GM18499 (cell line): ENCODE measurements at regions not wholly inside any gene's neighbourhood (a gene's known extent, or its start where the extent isn't known, plus 50 kb on each side); places are given as distances from the start of the nearest gene placed in this dataset.

Source experiments
- ATAC-seq: cut with Tn5 transposase; IDR thresholded peaks from one replicate; pipeline ENCODE4 v1.9.1; 2021; ENCODE audit warnings: moderate number of reproducible peaks; ENCODE audit not compliant: insufficient read depth, unreplicated experiment

DNA sequence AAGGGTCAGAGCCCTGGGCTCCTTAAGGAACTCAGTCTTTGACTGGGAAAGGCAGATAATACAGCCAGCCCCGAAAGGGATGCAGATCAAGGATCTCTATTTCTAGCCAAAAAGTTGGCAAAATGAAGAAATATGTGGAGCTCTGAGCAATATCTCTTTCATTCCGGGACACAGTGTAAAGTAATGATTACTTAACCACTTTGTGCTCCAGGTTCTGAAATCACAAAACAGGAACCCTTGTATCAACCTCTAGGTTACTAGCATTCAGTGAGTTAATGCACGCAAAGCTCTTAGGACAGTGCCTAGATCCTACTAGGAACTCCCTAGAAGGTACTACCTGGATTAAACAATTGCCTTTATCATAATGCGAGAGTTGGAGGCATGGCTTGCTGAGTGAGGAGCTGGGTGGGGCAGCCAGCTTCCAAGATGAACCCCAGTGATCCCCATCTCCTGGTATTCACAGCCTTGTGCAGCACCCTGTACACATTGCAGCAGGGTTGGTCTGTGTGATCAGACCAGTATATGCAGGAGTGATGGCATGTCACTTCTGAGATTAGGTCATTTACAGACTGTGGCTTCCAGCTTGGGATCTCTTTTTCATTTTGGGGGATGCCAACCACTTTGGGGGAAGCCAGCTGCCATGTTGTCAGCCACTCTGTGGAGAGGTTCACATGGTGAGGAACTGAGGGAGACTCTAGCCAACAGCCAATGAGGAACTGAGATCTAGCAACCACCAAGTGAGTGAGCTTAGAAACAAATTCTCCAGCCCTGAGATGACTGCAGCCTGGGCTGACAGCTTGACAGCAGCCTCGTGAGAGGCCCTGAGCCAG lies 103.1 kb upstream of the SLC44A1 start:
- ATAC-seq = peak; percentile 92

DNA sequence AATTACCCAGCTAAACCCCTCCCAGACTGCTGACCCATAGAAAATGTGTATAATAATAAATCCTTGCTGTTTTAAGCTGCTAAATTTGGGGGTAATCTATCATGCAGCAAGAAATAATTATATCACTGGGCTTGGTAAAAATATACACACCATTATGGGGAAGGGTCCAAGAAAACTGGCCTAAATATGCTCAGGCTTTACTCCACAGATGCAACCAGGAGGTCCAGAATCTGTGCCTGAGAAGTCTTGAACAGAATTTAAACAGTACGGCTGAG lies 102.5 kb upstream of the SLC44A1 start:
- no peak for ATAC-seq

DNA sequence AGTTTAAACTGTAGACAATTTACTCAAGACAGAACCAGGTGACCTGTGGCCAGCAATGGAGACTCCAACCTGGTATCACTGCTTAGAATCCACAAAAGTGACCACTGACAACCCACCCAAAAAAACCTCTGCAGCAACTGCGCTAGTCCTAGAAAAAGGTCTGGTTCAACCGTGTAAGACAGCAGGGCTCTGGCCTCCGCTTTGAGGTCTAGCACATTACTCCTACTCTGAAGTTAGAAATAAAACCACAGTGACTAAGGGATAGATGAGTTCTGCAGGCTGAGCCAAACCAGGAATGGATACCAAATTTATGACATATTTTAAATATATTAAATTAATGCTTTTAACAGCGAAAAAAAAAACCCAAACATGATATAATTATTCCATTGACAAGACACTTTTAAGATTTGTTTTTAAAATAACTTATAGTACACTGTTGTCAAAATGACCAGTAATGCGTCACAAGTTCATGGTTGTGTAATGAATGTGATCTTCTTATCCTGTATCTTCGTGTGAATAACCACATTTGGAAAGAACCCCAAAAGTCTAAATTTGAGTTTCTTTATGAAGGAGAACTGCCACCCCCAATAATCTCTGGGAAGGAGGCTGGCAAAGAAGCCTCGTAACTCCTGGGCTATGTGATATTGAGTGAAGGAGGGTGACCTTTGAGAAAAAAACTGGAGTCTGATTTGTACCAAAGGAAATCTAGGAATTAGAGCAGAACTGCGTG lies 101.9 kb upstream of the SLC44A1 start:
- ATAC-seq = no peak

DNA sequence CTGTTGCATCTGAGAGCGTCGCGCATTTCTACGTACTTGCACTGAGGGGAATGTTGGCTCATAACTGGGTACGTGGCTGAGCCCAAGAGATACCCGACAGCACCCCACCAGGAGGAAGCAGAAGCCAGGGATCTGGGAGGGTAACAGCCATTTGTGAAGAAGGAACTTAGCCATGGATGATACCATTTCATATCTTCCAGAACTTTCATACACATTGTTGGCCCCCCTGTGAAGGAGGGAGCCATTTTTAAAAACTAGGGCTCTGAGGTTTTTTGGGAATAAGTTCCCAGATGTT lies 101.4 kb upstream of the SLC44A1 start:
- ATAC-seq = no peak

DNA sequence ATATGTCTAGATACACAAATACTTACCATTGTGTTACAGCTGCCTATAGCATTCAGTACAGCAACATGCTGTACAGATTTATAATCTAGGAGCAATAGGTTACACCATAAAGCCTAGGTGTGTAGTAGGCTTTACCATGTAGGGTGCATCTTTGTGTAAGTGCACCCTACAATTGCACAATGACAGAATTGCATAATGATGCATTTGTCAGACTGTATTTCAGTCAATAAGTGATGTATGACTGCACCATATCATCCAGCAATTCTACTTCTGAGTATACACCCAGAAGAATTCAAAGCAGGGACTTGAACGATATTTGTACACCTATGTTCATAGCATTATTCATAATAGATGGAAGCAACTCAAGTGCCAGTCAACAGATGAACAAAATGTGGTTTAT lies 100.4 kb upstream of the SLC44A1 start:
- ATAC-seq = no peak

DNA sequence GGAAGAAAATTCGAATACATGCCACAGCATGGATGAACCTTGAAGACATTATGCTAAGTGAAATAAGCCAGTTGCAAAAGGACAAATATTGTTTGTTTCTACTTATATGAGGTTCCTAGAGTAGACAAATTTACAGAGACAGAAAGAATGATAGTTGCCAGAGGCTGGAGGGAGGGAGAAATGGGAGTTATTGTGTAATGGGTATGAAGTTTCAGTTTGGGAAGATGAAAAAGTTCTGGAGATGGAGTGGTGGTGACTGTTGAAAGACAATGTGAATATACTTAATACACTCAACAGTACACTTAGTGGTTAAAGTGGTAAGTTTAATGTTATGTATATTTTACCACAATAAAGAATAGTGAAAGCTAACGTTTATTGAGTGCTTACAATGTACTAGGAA lies 99.6 kb upstream of the SLC44A1 start:
- ATAC-seq = no peak

DNA sequence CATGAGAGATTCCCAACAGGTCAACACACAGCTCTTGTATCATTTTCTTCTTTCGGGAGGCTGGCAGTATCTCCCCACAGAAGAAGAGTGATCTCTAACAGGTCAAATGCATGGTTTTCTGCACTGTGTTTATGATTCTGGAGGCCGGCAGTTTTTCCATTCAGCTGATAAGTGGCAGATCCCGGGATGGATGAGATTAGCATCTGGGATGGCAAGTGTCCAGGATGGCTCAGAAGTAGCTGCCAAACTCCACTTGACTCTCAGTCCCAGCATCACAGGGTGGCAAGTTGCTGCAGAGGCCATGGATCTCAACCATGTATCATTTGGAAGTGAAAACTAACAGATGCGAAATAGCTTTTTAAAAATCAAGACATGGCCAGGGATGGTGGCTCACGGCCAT lies 97.8 kb upstream of the SLC44A1 start:
- ATAC-seq = no peak

DNA sequence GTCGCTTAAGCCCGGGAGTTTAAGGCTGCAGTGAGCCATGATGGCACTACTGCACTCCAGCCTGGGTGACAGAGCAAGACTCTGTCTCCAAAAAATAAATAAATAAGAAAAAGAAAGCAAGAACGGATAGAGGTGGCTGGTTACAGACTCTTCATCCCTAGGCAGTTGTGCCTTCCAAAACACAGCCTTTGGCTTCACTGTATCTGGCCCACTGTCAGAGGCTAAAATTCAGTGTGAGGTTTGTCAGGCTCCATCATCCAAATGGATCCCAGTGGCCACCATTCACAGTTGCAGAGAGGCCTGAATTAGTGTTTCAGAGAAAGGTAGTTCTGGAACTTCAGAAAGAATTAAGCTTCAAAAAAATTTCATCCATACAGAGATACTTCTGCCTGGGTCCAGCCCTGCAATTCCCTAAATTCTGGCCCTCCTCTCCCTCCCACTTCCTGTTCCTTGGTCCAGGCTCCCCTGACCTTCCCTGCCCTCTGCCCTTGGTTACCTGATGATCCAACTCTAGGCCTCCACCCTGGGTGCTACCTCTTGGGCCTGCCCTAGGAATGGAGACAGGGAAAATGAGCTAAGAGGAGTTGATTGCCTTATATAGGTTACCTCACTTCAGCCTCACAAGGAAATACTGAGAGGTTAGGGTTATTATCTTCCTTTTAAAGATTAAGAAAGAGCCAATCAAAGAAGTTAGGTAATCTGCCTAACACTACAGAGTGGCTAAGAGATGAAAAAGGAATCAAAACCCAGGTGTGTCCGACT lies 97.2 kb upstream of the SLC44A1 start:
- ATAC-seq = no peak

DNA sequence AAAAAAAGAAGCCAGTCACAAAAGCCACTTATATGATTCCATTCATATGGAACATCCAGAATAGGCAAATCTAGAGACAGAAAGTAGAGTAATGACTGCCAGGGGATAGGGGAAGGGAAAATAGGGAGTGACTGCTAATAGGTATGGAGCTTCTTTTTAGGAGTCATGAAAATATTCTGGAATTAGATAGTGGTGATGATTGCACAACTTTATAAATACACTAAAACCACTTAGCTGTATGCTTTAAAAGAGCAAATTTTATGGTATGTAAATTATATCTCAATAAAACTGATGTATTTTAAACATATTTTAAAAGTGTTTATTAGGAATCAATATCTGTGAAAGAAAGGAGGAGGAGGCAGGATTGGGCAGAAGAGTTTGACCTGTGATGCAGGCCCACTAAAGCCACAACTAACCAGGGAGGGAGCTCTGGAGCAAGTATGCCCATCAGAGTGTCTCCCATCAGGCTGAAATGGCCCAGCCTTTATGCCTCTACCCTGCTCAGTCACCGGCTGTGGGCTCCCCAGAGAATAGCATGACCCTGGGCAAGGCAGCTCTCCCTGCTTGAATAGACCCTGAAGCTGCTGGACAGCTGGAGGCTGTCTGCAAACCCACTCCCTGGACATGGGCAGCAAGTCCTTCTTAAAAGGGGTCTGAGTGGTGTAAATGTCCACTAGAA lies 96.0 kb upstream of the SLC44A1 start:
- no peak for ATAC-seq

DNA sequence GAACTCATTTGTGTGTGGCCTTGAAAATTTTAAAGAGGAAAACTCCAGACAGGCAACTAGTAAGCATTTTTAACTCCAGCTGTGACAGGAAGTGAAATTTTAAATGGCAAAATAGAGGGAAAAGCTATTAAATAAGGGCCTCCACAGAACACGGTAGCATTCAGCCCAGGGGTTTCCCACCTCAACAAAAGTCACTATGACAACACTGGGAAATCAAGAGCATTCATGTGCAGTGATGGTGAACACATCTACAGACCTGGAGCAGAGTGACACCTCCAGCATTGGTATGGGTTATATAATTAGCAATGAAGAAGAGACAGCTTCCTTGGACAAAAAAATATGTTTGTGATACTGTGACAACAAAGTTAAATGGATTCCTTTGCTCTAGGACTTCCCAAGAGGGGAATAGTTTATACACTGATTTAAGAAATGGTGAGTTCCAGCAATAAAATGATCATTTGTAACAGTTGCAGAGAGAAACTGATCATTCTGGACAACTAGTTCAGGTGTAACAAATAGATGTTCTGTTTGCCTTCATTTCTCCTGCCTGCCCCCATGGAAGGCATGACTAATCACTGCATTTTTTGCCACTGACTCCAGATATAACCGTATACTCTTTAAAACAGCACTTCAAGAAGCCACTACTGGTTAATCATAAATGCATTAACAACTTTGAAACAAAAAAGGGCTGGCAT lies 93.3 kb upstream of the SLC44A1 start:
- ATAC-seq = no peak

DNA sequence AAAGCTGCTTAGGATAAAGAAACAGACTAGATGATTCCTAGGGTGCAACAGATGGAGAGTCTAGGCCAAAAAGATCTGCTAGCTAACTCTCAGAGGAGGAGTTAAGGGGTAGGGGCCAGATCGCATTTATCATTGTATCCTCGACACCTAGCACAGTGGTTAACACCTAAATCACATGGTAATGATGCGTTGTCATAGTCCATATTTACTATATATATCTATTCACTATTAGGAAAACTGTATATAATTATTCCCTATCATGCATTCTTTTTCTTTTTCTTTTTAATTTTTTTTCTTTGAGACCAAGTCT lies 92.8 kb upstream of the SLC44A1 start:
- ATAC-seq = no peak

DNA sequence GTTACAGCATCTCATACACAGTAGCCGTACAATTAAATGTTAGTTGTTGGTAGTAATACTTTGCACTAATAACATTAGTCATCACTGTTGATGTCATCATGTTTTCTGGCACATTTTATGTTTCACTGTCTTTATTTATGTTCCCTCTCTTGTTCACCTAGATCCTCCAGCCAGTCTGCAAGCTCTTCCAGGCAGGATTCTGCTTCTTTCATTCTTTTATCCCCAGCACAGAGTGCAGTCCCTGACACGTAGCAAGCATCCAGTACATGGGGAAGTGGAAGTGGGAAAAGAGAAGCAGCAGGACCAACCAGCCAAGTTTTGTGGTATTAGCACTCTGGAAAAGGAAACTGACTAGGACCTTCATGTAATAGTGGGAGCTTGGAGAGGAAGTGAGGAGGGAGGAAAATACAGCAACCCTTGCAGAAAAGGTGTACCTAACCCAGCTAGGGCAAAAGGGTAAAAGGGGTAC lies 89.7 kb upstream of the SLC44A1 start:
- no peak for ATAC-seq

DNA sequence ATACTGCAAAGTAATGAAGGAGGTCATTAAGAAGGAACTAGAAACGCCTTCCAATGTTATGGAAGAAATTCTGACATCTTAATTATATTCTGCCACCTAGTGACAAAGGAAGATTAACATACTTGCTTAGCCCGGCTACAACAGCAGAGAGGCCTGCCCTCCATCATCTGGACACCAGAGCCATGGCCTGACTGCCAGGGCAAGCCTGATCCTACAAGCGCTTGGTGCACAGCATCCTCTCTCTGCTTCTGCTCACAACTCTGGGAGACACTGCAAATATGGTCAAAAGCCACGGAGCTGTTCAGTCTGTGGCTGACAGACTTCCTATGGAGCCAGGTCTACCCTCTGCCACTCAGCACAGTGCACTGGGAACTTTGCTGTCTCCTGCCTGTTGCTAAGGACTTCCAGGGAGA lies 87.3 kb upstream of the SLC44A1 start:
- ATAC-seq = no peak

DNA sequence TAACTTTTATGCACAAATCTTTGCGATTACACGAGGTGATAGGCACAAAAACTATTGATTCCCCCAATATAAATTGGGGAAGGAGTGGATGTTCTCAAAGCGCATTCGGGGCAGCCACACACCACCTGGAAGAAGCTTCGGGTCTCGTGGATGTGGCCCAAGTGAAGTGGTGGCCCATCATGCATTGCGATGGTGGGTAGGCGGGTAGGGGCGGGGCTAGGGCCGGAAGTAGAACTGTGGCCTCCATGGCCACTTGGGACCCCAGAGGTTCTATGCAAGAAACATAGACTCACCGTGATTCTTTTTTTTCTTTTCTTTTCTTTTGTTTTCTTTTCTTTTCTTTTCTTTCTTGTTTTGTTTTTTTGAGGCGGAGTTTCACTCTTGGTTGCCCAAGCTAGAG lies 86.4 kb upstream of the SLC44A1 start:
- ATAC-seq = no peak

DNA sequence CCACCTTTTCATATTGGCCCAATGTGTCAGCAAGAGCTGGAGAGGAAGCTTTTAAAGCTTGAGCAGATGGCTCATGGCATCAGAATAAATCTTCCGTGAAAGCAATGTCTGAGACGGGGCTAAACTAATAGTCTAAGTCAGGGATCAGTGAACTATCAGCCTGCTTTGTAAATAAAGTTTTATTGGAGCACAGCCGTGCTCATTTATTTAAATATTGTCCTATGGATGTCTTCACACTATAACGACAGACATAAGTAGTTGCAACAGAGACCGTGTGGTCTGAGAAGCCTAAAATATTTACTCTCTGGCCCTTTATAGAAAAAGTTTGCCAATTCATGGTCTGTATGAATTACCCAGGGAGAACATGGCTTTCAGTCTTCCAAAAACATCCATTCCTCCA lies 85.6 kb upstream of the SLC44A1 start:
- no peak for ATAC-seq

DNA sequence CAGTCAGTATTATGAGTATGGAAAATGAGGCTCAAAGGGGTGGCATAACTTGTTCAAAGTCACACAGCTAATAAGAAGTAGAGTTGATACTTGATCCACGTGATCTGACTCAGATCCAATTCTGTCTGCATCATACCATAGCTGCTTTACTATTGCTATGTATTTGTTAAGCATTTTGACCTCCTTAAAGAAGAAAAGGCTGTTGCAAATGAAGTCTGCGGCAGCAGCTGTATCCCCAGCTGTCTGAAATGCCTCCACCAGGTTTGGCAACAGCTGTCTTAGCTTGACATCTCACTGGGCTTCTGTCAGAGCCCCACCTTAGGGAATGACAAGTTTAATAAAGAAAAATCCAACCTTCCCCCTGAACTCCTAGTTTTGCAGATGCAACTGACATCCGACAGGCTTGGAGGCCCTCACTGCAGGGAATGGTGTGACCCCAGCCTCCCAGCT lies 75.6 kb upstream of the SLC44A1 start:
- no peak for ATAC-seq

DNA sequence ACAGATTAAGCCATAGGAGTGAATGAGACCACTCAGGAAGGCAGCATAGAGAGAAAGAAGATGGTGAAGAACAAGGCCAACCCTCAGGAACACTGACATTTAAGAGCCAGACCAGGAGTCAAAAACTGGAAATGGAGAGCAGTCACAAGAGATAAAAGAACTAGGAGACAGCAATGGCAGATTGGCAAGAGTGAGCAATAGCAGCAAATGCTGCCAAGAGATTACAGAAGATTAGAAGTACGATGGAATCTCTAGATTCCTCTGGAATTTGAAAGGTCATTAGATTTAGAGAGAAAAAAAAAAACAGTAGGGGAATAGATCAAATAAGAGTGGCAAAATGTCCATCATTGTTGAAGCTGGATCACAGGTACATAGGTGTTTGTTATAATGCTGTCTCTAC lies 73.4 kb upstream of the SLC44A1 start:
- no peak for ATAC-seq

DNA sequence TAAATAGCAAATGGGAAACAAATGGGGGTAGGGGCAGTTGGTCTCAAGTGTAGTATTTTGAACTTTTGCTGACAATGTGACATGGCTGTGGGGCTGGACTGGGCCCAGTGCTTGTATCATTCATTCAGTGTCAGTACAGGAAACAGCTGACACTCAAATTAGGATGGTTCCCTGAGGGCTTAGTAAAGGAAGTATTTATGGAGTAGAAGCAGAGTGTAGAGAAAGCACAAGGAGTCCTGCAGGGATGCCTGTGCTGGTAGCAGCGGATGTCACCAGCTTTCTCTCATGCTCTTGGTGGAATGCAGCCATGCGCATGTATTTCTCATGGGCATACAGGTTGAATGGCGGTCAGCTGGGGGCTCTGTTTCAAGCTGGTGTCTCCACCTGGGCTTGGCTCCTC lies 72.9 kb upstream of the SLC44A1 start:
- ATAC-seq = no peak

DNA sequence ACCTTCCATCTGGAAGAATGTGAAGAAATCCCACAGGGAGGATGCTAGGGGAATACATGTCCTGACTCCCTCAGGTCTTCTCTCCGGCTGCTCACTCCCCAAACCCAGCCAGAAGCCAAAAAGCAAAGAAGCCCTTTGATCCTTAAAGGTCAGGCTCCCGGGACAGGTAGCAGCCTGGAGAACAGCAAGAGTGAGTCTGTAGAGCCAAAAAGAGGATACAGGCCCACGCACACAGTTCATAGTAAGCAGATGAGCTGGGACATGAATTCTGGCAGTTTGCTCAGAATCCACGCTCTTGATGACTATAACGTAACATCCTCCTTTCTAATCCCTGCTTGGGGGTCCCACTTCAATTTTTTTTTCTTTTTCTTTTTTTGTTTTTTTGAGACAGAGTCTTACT lies 72.0 kb upstream of the SLC44A1 start:
- no peak for ATAC-seq

DNA sequence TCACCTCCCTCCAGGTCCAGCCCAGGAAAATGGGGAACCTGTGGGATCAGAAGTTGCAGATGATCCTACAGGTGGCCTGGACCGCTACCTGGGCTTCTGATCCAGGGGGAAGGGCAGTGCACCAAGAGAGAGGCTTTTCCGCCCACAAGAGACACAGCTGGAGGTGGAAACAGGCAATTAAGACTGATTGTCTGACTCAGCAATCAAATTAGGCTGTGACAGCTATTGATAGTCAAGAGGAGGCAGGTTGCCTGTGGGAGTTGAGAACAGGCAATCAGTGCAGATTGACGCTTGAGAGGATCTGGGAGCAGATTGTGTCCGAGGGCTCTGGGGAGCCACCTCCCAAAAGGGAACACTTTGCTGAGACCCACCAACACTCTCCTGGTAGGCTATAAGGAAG lies 71.1 kb upstream of the SLC44A1 start:
- no peak for ATAC-seq

DNA sequence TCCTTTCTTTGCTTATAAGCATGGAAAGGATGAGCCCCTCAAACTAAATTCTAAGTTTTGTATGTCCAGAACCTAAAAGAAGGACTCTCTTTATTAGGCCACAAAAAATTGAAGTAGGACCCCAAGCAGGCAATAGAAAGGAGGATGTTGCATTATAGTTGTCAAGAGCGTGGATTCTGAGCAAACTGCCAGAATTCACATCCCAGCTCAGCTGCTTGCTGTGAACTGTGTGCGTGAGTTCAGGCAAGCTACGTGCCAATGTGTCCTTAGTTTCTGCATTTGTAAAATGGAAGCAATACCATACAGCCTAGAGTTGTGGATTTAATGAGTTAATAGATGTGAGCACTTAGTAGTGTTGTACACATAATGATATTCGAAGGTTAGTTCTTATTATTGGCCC lies 70.6 kb upstream of the SLC44A1 start:
- ATAC-seq = no peak
